ENCODE measurements at regions not wholly inside any gene's neighbourhood (a gene's known extent, or its start where the extent isn't known, plus 50 kb on each side); places are given as distances from the start of the nearest gene placed in this dataset.

DNA sequence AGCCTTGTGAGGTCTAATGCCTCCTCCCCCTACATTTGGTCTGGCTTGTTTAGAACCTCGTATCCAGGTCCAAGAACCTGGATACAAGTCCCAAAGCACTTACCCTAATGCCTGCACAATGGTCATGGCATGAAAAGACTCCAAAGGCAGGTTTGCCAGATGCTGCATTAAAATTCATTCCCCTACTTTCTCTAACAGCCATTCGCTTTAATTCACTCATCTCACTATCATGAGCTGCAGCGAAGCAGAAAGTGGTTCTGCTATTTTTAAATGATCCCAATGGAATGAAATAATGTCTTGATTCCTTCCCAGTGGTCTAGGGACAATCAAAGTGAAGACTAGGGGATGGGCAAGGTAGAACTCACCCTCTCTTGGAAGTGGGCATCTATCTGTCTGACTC is 72.5 kb upstream of the MAX start:
- H3K4me1 ChIP-seq (ENCODE audit: control insufficient read depth in 1 of 2, insufficient read depth in 2 of 2, low read depth in 1 of 2, low read length in 1 of 2), result peaks cover 2 to 18% of the 10 kb centered on the region in 2 experiments; a peak in 2 of 4 replicates
- H3K27ac ChIP-seq (ENCODE audit: low read depth in 2 of 2, low read length in 1 of 2), result no peak overlapping the region
- H3K4me3 ChIP-seq (ENCODE audit: low read depth in 2 of 2, low read length in 1 of 2), result no peak overlapping the region
- H3K9me2 ChIP-seq, result no peaks in the 10 kb centered on the region
- 58% methylated on average over 3 of the region's 3 CpGs for WGBS (ENCODE audit: low lambda C conversion rate)
- H3K79me2 ChIP-seq (ENCODE audit: insufficient read depth), result no peaks in the 10 kb centered on the region
- TF ChIP-seq TAF1 (IDR thresholded peaks at IDR 0.05; ENCODE audit: borderline replicate concordance, low read depth, low read length) (no peak), EZH2phosphoT487 (IDR thresholded peaks at IDR 0.05; ENCODE audit: borderline replicate concordance, low read depth) (no peak), FOXM1 (IDR thresholded peaks at IDR 0.05; ENCODE audit: low read depth) (no peak), FOXJ3 (CRISPR knock-in tag; IDR thresholded peaks at IDR 0.05) (no peak), GABPA (IDR thresholded peaks at IDR 0.05; ENCODE audit: low read depth) (no peak)
- TF ChIP-seq, protein P1, sequence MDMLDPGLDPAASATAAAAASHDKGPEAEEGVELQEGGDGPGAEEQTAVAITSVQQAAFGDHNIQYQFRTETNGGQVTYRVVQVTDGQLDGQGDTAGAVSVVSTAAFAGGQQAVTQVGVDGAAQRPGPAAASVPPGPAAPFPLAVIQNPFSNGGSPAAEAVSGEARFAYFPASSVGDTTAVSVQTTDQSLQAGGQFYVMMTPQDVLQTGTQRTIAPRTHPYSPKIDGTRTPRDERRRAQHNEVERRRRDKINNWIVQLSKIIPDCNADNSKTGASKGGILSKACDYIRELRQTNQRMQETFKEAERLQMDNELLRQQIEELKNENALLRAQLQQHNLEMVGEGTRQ (IDR thresholded peaks at IDR 0.05; ENCODE audit: borderline replicate concordance, low read depth, low read length), result no peak
- TF ChIP-seq, protein P2, sequence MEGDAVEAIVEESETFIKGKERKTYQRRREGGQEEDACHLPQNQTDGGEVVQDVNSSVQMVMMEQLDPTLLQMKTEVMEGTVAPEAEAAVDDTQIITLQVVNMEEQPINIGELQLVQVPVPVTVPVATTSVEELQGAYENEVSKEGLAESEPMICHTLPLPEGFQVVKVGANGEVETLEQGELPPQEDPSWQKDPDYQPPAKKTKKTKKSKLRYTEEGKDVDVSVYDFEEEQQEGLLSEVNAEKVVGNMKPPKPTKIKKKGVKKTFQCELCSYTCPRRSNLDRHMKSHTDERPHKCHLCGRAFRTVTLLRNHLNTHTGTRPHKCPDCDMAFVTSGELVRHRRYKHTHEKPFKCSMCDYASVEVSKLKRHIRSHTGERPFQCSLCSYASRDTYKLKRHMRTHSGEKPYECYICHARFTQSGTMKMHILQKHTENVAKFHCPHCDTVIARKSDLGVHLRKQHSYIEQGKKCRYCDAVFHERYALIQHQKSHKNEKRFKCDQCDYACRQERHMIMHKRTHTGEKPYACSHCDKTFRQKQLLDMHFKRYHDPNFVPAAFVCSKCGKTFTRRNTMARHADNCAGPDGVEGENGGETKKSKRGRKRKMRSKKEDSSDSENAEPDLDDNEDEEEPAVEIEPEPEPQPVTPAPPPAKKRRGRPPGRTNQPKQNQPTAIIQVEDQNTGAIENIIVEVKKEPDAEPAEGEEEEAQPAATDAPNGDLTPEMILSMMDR (IDR thresholded peaks at IDR 0.05), result no peak
- ChIA-PET CTCF (interaction anchor here (1.0 to 1.4 kb wide), 3 partner anchors 11 to 785 kb away, joined by 3 to 6 read pairs (median 5); no protein-coding TSS in a partner anchor), POLR2A (interaction anchor here (1.1 kb wide), 1 partner anchor 10 kb away, joined by 3 read pairs; no protein-coding TSS in a partner anchor)
- H3K4me2 ChIP-seq, result no peak overlapping the region
- peaks cover 10% of the 10 kb centered on the region for H3F3A ChIP-seq (replicated peaks; ENCODE audit: insufficient read depth)
- no peak overlapping the region for H2AFZ ChIP-seq (ENCODE audit: low read depth)
- H3K36me3 ChIP-seq (replicated peaks in 1 of 2; ENCODE audit: control insufficient read depth in 1 of 2, insufficient read depth in 2 of 2, low read length in 1 of 2), result no peaks in the 10 kb centered on the region
- H3K9me3 ChIP-seq, result no peaks in the 10 kb centered on the region
- DNase-seq, result no peak
- no peaks in the 10 kb centered on the region for H3K27me3 ChIP-seq (ENCODE audit: insufficient read depth)
- H4K20me1 ChIP-seq (ENCODE audit: insufficient read depth), result no peaks in the 10 kb centered on the region
- H3K9ac ChIP-seq, result no peak overlapping the region

DNA sequence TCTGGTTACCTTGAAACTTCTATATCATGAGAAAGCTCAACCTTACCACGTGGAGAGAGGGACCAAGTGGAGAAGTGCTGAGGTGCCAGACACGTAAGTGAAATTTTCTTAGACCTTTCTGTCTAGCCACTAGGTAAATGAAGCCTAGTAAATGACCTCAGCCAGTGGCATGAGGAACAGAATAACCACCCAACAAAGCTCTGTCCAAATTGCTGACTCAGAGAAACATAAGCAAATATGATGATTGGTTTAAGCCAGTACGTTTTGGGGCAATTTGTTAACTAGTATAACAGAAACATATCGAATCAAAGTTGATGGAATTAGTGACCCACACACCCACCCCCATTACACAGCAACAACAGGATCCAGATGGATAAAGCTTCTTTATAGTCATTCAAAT is 75.2 kb upstream of the MAX start:
- Histone ChIP-seq H3K36me3 (replicated peaks in 1 of 2; ENCODE audit: control insufficient read depth in 1 of 2, insufficient read depth in 2 of 2, low read length in 1 of 2) (no peaks in the 10 kb centered on the region), H3K27ac (ENCODE audit: low read depth in 2 of 2, low read length in 1 of 2) (no peak overlapping the region), H3K27me3 (ENCODE audit: insufficient read depth) (no peaks in the 10 kb centered on the region), H3F3A (replicated peaks; ENCODE audit: insufficient read depth) (peaks cover 20% of the 10 kb centered on the region), H3K9me2 (no peaks in the 10 kb centered on the region), H3K79me2 (ENCODE audit: insufficient read depth) (no peaks in the 10 kb centered on the region), H3K4me3 (ENCODE audit: low read depth in 2 of 2, low read length in 1 of 2) (no peak overlapping the region), H3K4me2 (no peak overlapping the region), H3K9ac (no peak overlapping the region), H3K9me3 (0 out of 2 replicates have a peak, but pooled peaks cover 7% of the 10 kb centered on the region), H4K20me1 (ENCODE audit: insufficient read depth) (no peaks in the 10 kb centered on the region), H2AFZ (ENCODE audit: low read depth) (no peak overlapping the region), H3K4me1 (ENCODE audit: control insufficient read depth in 1 of 2, insufficient read depth in 2 of 2, low read depth in 1 of 2, low read length in 1 of 2) (peaks cover 0 to 12% of the 10 kb centered on the region in 2 experiments; a peak in 2 of 4 replicates)
- no peak for DNase-seq
- ChIA-PET CTCF (interaction anchor here (1.3 to 2.7 kb wide), 2 partner anchors 13 to 647 kb away, joined by 4 to 15 read pairs; no protein-coding TSS in a partner anchor), POLR2A (no interaction called here)
- TF ChIP-seq GATA2 (CRISPR knock-in tag; IDR thresholded peaks at IDR 0.05) (no peak), FOXJ3 (CRISPR knock-in tag; IDR thresholded peaks at IDR 0.05) (no peak), TEAD4 (IDR thresholded peaks at IDR 0.05; ENCODE audit: borderline replicate concordance, insufficient read depth) (no peak), NFIC (IDR thresholded peaks at IDR 0.05; ENCODE audit: borderline replicate concordance) (no peak), ELF1 (IDR thresholded peaks at IDR 0.05) (no peak), FOXM1 (IDR thresholded peaks at IDR 0.05; ENCODE audit: low read depth) (no peak), EZH2phosphoT487 (IDR thresholded peaks at IDR 0.05; ENCODE audit: borderline replicate concordance, low read depth) (no peak), SMC3 (IDR thresholded peaks at IDR 0.05; ENCODE audit: low read depth, low read length) (no peak), MXI1 (IDR thresholded peaks at IDR 0.05; ENCODE audit: low read depth, low read length) (no peak)
- TF ChIP-seq, protein P3, sequence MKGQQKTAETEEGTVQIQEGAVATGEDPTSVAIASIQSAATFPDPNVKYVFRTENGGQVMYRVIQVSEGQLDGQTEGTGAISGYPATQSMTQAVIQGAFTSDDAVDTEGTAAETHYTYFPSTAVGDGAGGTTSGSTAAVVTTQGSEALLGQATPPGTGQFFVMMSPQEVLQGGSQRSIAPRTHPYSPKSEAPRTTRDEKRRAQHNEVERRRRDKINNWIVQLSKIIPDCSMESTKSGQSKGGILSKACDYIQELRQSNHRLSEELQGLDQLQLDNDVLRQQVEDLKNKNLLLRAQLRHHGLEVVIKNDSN (IDR thresholded peaks at IDR 0.05; ENCODE audit: borderline replicate concordance, low read depth), result no peak
- TF ChIP-seq, protein P4, sequence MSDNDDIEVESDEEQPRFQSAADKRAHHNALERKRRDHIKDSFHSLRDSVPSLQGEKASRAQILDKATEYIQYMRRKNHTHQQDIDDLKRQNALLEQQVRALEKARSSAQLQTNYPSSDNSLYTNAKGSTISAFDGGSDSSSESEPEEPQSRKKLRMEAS (IDR thresholded peaks at IDR 0.05; ENCODE audit: low read depth), result no peak
- WGBS (ENCODE audit: low lambda C conversion rate), result 84% methylated on average over 4 of the region's 4 CpGs

Data from SK-N-SH (cell line).